PC-9 (cell line): ENCODE measurements at regions not wholly inside any gene's neighbourhood (a gene's known extent, or its start where the extent isn't known, plus 50 kb on each side); places are given as distances from the start of the nearest gene placed in this dataset.

ENCODE experiments used
- BruUV-seq: library from RNA; stranded (reverse); fragments of 400-500 nt; replicated peaks from 2 replicates; lab custom pipeline; 2021; lab: Mats Ljungman, UMichigan
- CTCF ChIA-PET: fragments of 300-600 bp; sonication (Branson Sonifier 250); formaldehyde crosslinking; loops from one replicate; lab custom pipeline; 2022; ENCODE audit warnings: antibody characterized with exemption; lab: Charles Lee
- POLR2A ChIA-PET: fragments of 300-600 bp; sonication (Branson Sonifier 250); formaldehyde crosslinking; loops from one replicate; lab custom pipeline; 2022; ENCODE audit warnings: antibody characterized with exemption; ENCODE audit not compliant: unreplicated experiment; lab: Charles Lee
- DNase-seq, 2 experiments: peaks; one replicate each; pipeline versions ENCODE4 v3.0.0 to v3.0.0-alpha.2; 2015 to 2022; ENCODE audit warnings: mixed read lengths in 1 of 2
- H2AFZ ChIP-seq: fragments of 200-600 bp; sonication (generic); 2 replicates; pipeline ENCODE4 v1.8.1; 2017; ENCODE audit warnings: antibody characterized with exemption
- H3F3A ChIP-seq: fragments of 200-600 bp; sonication (generic); 2 replicates; pipeline ENCODE4 v1.8.1; 2017; ENCODE audit warnings: antibody characterized with exemption, mild to moderate bottlenecking, low read depth; ENCODE audit not compliant: insufficient read depth
- H3K27ac ChIP-seq: fragments of 200-600 bp; sonication (generic); 2 replicates; pipeline ENCODE4 v1.6.1; 2016; ENCODE audit warnings: mixed run types
- H3K27me3 ChIP-seq: fragments of 200-600 bp; sonication (generic); 2 replicates; pipeline ENCODE4 v1.6.1; 2016; ENCODE audit warnings: low read depth, mixed run types; ENCODE audit not compliant: insufficient read depth
- H3K36me3 ChIP-seq: fragments of 200-600 bp; sonication (generic); 2 replicates; pipeline ENCODE4 v1.6.1; 2016; ENCODE audit warnings: low read depth, mixed run types
- H3K4me1 ChIP-seq: fragments of 200-600 bp; sonication (generic); replicated peaks from 2 replicates; pipeline ENCODE4 v1.6.1; 2016; ENCODE audit warnings: mixed run types; ENCODE audit not compliant: insufficient read depth
- H3K4me2 ChIP-seq: fragments of 200-600 bp; sonication (generic); 2 replicates; pipeline ENCODE4 v1.6.1; 2017; ENCODE audit warnings: mixed run types
- H3K4me3 ChIP-seq: fragments of 200-600 bp; sonication (generic); 2 replicates; pipeline ENCODE4 v1.6.1; 2016; ENCODE audit warnings: mixed run types
- H3K79me2 ChIP-seq: fragments of 200-600 bp; sonication (generic); 2 replicates; pipeline ENCODE4 v1.6.1; 2017; ENCODE audit warnings: low read depth, mixed run types
- H3K9me2 ChIP-seq: fragments of 200-600 bp; sonication (generic); 2 replicates; pipeline ENCODE4 v1.8.1; 2017; ENCODE audit warnings: mild to moderate bottlenecking; ENCODE audit not compliant: insufficient read depth
- H3K9me3 ChIP-seq: fragments of 200-600 bp; sonication (generic); 2 replicates; pipeline ENCODE4 v1.8.1; 2016; ENCODE audit warnings: low read depth; ENCODE audit not compliant: insufficient read depth
- H4K20me1 ChIP-seq: fragments of 200-600 bp; sonication (generic); 2 replicates; pipeline ENCODE4 v1.8.1; 2017; ENCODE audit not compliant: insufficient read depth
- EZH2 ChIP-seq: fragments of 200-600 bp; sonication (generic); IDR thresholded peaks from 2 replicates; pipeline ENCODE4 v1.8.0; 2017; ENCODE audit warnings: antibody characterized with exemption, low read depth
- intact Hi-C: fragments of 100-400 bp; cut with micrococcal nuclease; formaldehyde crosslinking; loops from one replicate; pipeline ENCODE4 v1.10.0; 2022; ENCODE audit not compliant: unreplicated experiment
- TF ChIP-seq, protein P1 (sequence below): fragments of 200-600 bp; sonication (generic); conservative IDR thresholded peaks from 2 replicates; pipeline ENCODE4 v1.6.1; 2017; ENCODE audit warnings: mixed run types, antibody characterized with exemption, mild to moderate bottlenecking, moderate library complexity

DNA sequence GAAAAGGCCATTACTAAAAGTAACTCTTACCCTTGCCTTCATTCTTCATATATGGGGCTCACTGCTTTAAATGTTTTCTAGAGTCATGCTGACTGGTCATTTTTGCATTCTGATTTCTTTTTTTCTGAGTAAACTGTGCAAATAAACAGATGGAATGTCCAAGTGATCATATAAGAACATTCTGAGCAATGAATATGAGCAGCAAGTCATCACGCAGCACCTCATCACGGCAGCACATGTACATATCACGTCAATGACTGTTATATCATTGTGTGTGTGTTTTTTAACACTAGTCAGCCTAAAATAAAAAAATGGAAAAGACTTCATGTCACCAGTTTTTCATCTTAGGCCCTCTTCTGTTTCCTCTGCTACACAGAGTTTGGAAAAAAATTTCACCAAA is 490.0 kb upstream of the ZFHX3 start:
- ChIA-PET POLR2A (no interaction called here), CTCF (no interaction called here)

GRCh38 chr16:73536931-73537330 is 489.0 kb upstream of the ZFHX3 start:
- Histone ChIP-seq H3K27me3 (peaks cover 66% of the 10 kb centered on the region), H3K9me2 (no peaks in the 10 kb centered on the region), H3K4me1 (no peaks in the 10 kb centered on the region), H4K20me1 (no peaks in the 10 kb centered on the region), H3F3A (no peaks in the 10 kb centered on the region), H3K4me3 (no peak overlapping the region), H2AFZ (no peak overlapping the region), H3K36me3 (no peaks in the 10 kb centered on the region), H3K9me3 (no peaks in the 10 kb centered on the region), H3K79me2 (no peaks in the 10 kb centered on the region), H3K27ac (no peak overlapping the region), H3K4me2 (no peak overlapping the region)
- no TSS peak for BruUV-seq
- ChIA-PET POLR2A (no interaction called here), CTCF (no interaction called here)
- DNase-seq, result no peak
- TF ChIP-seq EZH2, result no peak
- TF ChIP-seq, protein P1, sequence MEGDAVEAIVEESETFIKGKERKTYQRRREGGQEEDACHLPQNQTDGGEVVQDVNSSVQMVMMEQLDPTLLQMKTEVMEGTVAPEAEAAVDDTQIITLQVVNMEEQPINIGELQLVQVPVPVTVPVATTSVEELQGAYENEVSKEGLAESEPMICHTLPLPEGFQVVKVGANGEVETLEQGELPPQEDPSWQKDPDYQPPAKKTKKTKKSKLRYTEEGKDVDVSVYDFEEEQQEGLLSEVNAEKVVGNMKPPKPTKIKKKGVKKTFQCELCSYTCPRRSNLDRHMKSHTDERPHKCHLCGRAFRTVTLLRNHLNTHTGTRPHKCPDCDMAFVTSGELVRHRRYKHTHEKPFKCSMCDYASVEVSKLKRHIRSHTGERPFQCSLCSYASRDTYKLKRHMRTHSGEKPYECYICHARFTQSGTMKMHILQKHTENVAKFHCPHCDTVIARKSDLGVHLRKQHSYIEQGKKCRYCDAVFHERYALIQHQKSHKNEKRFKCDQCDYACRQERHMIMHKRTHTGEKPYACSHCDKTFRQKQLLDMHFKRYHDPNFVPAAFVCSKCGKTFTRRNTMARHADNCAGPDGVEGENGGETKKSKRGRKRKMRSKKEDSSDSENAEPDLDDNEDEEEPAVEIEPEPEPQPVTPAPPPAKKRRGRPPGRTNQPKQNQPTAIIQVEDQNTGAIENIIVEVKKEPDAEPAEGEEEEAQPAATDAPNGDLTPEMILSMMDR, result no peak
- intact Hi-C loops, result no loop called here

More for the DNA sequence above, 490.0 kb upstream of the ZFHX3 start:
- intact Hi-C loops, result no loop called here
- no peaks in the 10 kb centered on the region for H3K9me3 ChIP-seq
- no peak for DNase-seq
- no peak overlapping the region for H3K4me3 ChIP-seq
- no peaks in the 10 kb centered on the region for H3K9me2 ChIP-seq
- H3K27ac ChIP-seq, result no peak overlapping the region
- H3K4me2 ChIP-seq, result no peak overlapping the region
- no peaks in the 10 kb centered on the region for H4K20me1 ChIP-seq
- no peaks in the 10 kb centered on the region for H3F3A ChIP-seq
- H3K4me1 ChIP-seq, result no peaks in the 10 kb centered on the region
- no peaks in the 10 kb centered on the region for H3K36me3 ChIP-seq
- H2AFZ ChIP-seq, result no peak overlapping the region
- peaks cover 76% of the 10 kb centered on the region for H3K27me3 ChIP-seq
- no TSS peak for BruUV-seq
- no peaks in the 10 kb centered on the region for H3K79me2 ChIP-seq
- no peak for TF ChIP-seq EZH2
- TF ChIP-seq, protein P1, result no peak

DNA sequence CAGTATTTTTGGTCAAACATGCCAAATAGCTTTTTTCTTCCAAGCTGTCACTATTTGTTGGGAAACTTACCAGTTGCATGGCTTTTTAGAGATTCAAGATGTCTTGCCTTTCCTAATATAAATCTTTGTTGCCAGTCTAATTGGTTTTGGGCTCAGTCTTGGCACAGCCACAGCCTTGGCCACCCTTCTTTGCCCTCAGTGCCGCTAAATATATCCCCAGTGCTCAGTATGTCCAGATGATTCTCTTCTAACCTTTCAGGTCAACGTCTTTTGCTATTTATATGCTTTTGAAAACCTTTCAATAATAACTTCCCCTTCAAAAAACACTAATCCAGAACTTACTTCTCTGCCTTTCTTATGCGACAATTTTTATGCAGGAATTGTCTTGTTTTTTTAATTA is 483.1 kb upstream of the ZFHX3 start:
- no peak overlapping the region for H3K4me3 ChIP-seq
- ChIA-PET POLR2A (no interaction called here), CTCF (no interaction called here)
- no peaks in the 10 kb centered on the region for H4K20me1 ChIP-seq
- H3K9me3 ChIP-seq, result no peaks in the 10 kb centered on the region
- no peaks in the 10 kb centered on the region for H3K4me1 ChIP-seq
- no peaks in the 10 kb centered on the region for H3K79me2 ChIP-seq
- H3K27me3 ChIP-seq, result peaks cover 18% of the 10 kb centered on the region
- H3K36me3 ChIP-seq, result no peaks in the 10 kb centered on the region
- no peaks in the 10 kb centered on the region for H3K9me2 ChIP-seq
- no peak for DNase-seq
- intact Hi-C loops, result no loop called here
- no peak overlapping the region for H3K27ac ChIP-seq
- BruUV-seq, result no TSS peak
- H2AFZ ChIP-seq, result no peak overlapping the region
- no peak overlapping the region for H3K4me2 ChIP-seq
- H3F3A ChIP-seq, result no peaks in the 10 kb centered on the region
- TF ChIP-seq EZH2, result no peak
- TF ChIP-seq, protein P1, result no peak
